MV-4-11 (cell line): ENCODE measurements at regions not wholly inside any gene's neighbourhood (a gene's known extent, or its start where the extent isn't known, plus 50 kb on each side); places are given as distances from the start of the nearest gene placed in this dataset.
"Not testable (repeated sequence)": the region's sequence is repeated elsewhere in the genome, so short reads cannot be mapped to it uniquely, and the experiment has no call there.

Source experiments
- DNase-seq: peaks from one replicate; lab custom pipeline; 2025; lab: John Stamatoyannopoulos, UW

DNA sequence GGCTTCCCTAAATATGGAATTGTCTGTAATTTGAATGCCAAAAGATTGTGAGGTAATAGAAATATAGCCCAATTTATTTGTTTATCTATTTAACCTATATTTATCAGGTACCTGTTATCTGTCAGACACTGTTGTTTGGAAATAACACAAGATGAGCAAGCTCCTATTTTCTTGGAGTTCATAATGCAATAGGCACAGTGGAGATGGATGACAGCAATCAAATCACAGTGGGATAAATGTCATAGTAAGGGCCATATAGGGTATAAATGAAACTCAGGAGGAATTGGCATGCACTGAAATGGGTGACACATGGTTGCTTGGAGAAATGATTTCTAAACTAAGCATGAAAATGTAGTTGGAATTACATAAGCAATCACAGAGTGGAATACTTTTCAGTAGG is 761.8 kb upstream of the MBL2 start:
- DNase-seq: no peak

- DNase-seq: no peak
Observed at GRCh38 chr10:53528974-53529373, 756.4 kb upstream of the MBL2 start.

GRCh38 chr10:53521046-53521445 is 748.5 kb upstream of the MBL2 start:
- no peak for DNase-seq

DNA sequence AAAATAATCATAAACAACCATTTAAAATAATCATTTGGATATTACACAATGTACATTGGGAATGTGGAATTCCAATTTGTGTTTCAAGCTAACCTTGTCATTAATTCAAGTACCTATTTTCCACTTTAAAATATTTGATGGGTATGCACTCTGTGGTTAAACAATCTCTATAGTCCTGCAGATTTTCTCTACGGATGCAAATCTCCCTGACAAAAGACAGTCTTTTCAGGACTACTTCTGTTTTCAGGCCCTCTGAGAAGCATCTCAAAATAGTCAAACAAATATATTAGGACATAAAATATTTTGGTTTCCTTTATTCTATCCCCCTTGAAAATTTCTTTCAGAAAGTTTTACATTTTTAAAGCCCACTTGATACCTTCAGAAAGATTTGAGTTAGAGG is 735.6 kb upstream of the MBL2 start:
- no peak for DNase-seq

GRCh38 chr10:53504492-53504891 is 731.9 kb upstream of the MBL2 start:
- not testable (repeated sequence) for DNase-seq

DNA sequence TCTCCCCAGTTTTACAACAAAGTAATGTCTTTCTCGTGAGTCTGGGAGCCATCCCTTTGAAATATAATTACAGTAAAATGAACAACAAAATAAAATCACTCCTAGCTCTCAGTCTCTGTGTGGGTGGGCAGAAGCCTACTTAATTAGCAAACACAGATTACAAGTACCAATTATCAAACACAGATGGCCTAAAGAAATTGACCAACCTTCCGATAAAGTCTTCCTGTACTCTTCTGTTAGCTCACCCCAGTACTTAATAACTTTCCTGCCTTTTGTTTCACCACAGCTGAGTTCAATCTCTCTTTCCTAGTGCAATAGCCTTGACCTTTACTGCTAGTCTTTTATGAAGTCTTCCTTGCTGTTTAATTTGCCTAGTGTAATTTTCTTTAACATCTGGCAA is 719.2 kb upstream of the MBL2 start:
- DNase-seq: no peak

DNA sequence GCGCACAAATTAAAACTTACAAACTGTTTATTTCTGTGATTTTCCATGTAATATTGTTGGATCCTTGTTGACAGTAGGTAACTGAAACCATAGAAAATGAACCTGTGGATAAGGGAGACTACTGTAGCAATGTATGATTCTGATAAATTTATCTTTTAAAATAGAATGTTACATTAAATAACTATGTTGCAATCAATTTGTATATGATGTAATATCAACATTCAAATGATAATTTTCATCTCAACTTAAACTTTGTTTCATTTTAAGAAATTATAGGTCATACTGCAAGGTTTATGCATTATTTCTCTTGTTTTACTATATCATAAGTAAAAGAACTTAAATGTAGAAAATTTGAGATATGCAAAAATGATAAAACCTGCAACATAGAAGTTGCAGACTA is 718.0 kb upstream of the MBL2 start:
- DNase-seq: no peak

DNA sequence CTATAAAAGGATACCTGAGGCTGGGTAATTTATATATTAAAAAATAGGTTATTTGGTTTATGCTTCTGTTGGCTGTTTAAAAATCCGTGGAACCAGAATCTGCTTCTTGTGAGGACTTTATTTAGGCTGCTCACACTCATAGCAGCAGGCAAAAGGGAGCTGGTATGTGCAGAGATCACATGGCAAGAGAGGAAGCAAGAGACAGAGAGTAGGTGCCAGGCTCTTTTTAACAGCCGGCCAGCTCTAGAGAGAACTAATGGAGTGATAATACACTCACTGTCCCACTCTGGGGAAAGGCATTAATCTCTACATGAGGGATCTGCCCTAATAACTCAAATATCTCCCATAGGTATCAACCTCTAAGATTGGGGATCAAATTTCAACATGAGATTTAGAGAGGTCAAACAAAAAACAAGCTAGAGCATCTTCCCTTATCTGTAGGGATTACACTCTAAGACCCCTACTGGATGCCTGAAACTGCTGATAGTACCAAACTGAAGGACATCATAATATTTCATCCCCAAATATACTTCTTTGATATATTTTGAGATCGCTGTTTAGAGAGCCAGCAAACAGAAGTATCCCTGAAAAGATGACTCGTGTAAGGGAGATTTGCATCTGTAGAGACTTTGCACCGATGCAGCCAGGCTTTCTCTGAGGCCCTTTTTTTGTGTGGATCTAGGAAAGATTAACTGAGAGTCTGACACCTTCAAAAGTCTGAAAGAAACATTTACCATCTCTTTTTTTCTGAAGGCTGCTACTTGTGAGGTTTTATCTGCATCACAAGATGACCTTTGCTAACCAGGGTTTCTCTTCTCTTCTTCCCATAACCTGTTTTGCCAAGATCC is 717.0 kb upstream of the MBL2 start:
- DNase-seq: no peak

DNA sequence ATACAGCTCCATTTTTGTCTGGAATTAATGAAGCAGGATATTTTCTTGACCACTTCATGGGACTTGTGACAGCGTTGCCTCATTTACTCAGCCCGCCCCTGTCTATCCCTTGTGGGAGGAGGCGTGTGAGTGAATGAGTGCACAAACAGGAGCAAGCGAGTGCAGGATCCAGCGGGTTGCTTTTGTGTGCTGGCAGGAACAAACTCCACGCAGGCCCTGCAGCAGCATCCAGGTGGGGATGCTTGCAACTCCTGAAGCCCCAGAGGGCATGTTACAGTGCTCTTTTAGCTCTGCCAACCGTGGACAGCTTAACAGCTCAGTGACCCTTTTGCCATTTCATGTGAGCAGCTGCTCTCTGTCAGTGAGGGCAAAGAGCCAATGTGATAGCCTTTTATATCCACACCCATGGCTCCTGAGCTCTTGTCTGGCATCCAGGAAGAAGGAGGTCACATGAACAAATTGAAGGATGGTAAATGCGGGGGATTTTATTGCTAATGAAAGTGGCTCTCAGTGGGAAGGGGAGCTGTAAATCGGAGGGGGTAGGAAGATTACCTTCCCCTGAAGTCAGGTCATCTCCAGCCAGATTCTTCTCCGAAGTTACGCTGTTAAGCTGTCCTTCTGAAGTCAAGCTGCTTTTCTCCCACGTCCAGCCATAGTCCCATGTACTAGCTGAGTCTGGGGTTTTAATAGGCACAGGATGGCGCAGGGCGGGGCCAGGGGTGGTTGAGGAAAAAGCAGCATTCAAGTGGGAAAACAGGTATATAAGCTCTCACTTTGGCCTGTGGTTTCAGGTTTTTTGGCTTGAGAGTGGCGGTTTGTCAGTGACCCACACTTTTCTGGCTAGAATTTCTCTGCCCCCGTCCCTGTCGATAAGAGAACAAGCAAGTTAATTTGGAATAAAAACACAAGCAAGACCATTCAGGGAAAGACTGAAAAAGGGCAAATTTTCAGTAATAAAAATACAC is 714.7 kb upstream of the MBL2 start:
- no peak for DNase-seq

GRCh38 chr10:53485422-53485821 is 712.8 kb upstream of the MBL2 start:
- DNase-seq: not testable (repeated sequence)

GRCh38 chr10:53479365-53479764 is 706.8 kb upstream of the MBL2 start:
- no peak for DNase-seq

GRCh38 chr10:53477313-53477675 is 704.7 kb upstream of the MBL2 start:
- no peak for DNase-seq

GRCh38 chr10:53476650-53477312 is 704.2 kb upstream of the MBL2 start:
- DNase-seq: no peak

DNA sequence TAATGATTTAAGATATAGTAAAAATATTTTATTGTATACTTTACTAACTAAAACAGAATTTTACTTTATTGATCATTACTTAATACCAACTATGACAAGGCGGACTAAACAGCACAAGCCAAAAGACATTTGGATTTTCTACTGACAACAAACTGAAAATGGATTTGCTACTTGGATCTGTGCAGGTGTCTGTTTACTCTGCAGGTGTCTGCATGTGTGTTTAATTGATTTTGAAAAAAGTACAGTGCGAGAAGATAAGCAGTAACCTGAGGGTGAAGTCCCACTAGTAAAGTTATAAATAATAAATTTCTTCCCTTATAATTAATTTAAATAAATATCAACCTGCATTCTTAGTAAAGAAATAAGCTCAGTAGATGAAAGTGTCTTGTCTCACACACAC is 696.8 kb upstream of the MBL2 start:
- no peak for DNase-seq

- DNase-seq: no peak
Observed at GRCh38 chr10:53463539-53463938, 691.0 kb upstream of the MBL2 start.

DNA sequence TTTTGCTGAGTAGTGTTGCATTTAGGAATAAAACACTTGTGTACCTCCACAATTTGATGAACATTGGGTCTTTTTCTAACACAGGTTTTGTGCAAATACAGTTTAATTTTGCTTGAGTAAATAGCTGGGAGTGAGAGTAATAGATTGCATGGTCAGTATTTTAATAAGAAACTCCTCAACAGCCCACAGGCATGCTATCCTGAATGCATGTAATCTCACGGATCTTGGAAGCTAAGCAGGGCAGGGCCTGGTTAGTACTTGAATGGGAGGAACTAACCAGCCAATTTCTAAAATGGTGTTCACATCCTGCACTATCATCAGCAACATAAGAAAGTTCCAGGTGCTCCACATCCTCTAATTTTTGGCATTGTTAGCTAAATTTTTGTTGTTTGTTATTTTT is 685.4 kb upstream of the MBL2 start:
- no peak for DNase-seq

- DNase-seq: no peak
Observed at GRCh38 chr10:53453196-53453595, 680.6 kb upstream of the MBL2 start.

DNA sequence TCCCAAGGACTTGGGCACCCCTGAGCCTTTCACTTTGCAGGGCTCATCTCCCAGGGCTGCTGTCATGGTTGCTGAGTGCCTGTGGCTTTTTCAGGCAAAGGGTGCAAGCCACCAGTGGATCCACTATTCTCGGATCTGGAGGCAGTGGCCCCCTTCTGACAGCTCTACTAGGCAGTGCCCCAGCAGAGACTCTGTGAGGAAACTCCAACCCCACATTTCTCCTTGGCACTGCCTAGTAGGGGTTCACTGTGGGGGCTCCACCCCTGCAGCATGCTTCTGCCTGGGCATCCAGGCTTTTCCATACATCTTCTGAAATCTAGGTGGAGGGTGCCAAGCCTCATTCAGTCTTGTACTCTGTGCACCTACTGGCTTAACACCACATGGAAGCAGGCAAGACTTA is 675.0 kb upstream of the MBL2 start:
- no peak for DNase-seq

GRCh38 chr10:53441843-53442242 is 669.3 kb upstream of the MBL2 start:
- no peak for DNase-seq

GRCh38 chr10:53440601-53441000 is 668.0 kb upstream of the MBL2 start:
- no peak for DNase-seq

DNA sequence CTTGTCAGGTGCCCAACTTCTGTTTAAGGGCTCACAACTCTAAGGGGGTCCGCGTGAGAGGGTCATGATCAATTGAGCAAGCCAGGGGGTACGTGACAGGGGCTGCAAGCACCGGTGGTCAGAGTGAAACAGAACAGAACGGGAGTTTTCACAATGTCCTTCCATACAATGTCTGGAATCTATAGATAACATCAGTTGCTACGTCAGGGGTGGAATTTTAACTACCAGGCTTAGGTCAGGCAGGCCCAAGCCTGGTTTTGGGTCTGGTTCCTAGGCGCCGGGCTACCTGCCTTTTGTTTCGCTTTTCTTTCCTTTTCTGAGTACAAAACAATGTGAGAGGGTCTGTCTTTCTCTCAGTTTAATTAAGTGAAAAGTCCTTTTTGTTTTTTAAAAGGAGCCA is 666.5 kb upstream of the MBL2 start:
- not testable (repeated sequence) for DNase-seq

GRCh38 chr10:53434413-53434812 is 661.8 kb upstream of the MBL2 start:
- no peak for DNase-seq

DNA sequence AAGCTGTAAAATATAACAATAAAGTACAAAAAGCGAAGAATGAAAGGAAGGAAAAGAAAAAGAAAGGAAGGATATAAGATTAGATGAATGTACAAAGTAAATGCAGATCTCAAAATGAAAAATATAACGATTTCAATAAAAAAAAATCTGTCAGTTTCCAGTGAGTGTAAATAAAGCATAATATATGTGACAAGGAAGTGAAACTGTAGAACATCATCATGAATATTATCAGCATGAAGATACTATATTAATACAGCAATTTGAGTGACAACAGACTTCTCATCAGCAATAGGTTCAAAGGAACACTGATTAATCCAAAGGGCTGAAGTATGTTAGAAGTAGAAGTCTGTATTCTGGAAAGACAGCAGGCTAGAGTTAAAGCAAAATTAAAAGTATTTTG is 659.5 kb upstream of the MBL2 start:
- DNase-seq: no peak
